ENCODE measurements at regions not wholly inside any gene's neighbourhood (a gene's known extent, or its start where the extent isn't known, plus 50 kb on each side); places are given as distances from the start of the nearest gene placed in this dataset.

DNA sequence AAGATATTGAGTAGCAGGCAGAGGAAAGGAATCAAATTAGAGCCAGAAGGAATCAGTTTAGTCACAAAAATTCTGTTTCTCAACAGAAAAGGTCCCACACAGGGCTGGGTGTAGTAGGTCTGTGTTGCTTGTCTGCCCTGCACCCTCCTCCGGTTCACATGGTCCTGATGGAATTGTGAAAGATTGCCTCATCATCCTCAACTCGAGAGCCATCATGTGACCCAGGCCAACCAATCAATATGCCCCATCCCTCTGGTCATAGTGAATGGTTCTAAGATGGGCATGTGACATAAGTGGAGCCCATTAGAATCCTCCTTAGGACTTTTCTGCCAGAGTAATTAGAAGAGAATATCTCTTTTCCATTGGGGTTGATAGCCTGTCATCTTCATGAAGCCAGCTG is 56.7 kb upstream of the RAD23B start:
- TF ChIP-seq, protein P1, sequence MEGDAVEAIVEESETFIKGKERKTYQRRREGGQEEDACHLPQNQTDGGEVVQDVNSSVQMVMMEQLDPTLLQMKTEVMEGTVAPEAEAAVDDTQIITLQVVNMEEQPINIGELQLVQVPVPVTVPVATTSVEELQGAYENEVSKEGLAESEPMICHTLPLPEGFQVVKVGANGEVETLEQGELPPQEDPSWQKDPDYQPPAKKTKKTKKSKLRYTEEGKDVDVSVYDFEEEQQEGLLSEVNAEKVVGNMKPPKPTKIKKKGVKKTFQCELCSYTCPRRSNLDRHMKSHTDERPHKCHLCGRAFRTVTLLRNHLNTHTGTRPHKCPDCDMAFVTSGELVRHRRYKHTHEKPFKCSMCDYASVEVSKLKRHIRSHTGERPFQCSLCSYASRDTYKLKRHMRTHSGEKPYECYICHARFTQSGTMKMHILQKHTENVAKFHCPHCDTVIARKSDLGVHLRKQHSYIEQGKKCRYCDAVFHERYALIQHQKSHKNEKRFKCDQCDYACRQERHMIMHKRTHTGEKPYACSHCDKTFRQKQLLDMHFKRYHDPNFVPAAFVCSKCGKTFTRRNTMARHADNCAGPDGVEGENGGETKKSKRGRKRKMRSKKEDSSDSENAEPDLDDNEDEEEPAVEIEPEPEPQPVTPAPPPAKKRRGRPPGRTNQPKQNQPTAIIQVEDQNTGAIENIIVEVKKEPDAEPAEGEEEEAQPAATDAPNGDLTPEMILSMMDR (IDR thresholded peaks at IDR 0.05) = no peak
- no peak for TF ChIP-seq POLR2A (IDR thresholded peaks at IDR 0.05)
- no peaks in the 10 kb centered on the region for H3K36me3 ChIP-seq
- no peak for DNase-seq
- H3K27me3 ChIP-seq = no peaks in the 10 kb centered on the region
- H3K9me3 ChIP-seq = no peaks in the 10 kb centered on the region
- no peak overlapping the region for H3K4me3 ChIP-seq
- H3K27ac ChIP-seq = no peak overlapping the region
- peaks cover 0 to 19% (median 0%) of the 10 kb centered on the region in 4 donors for H3K4me1 ChIP-seq

DNA sequence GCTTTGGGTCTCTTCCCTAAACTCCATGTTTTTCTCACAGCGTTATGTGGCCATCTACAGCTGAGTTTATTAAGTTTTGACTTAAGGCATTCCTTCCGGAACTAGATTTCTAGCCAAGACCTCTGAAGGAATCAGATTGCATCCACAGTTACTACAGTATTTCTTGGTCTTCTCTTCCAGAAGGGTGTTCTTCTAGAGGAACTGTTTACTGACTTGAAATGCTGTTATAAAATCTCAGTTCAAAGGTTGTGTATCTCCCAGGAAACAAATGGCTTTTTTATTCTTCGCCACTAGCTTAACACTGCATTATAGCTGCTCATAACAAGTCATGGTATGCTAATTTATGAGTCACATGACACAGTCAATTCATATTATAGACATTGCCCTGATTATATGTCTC is 55.3 kb upstream of the RAD23B start:
- H3K4me1 ChIP-seq = peaks cover 0 to 19% (median 0%) of the 10 kb centered on the region in 4 donors
- H3K9me3 ChIP-seq = no peaks in the 10 kb centered on the region
- no peak overlapping the region for H3K4me3 ChIP-seq
- no peaks in the 10 kb centered on the region for H3K36me3 ChIP-seq
- H3K27ac ChIP-seq = peak overlapping the region in 3 of 4 donors; percentile 6 to 85 (median 70)
- H3K27me3 ChIP-seq = no peaks in the 10 kb centered on the region
- TF ChIP-seq POLR2A (IDR thresholded peaks at IDR 0.05) = no peak
- TF ChIP-seq, protein P1 (IDR thresholded peaks at IDR 0.05) = peak in 2 of 6 experiments; percentile 4
- DNase-seq = no peak

DNA sequence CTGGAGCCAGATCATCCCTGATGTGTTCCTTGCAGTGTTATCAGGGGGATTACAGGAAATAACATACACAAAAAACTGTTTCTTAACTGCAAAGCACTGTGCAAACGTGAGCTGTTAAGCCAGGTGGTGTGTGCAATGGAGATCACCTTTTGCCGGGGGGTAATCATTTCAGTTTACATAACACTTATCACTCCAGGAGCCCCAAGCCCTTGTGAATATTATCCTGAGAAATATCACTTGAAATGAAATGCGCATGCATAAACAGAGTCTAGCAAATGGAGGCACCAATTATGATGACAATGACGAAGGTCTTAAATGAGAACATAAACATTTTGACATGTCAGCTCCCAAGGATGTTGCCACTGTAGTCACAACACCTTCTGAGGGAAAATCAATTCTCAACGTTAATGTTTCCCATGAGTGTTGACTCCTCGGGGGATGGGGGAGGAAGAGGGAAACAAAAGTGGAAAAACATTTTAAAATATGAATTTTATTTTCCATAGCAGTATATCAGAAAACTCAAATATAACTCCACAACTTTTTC is 54.5 kb upstream of the RAD23B start:
- TF ChIP-seq, protein P1 (IDR thresholded peaks at IDR 0.05) = no peak
- TF ChIP-seq POLR2A (IDR thresholded peaks at IDR 0.05) = no peak
- Histone ChIP-seq H3K4me3 (no peak overlapping the region), H3K27ac (peak overlapping the region in 2 of 4 donors; percentile 57 to 85), H3K4me1 (peaks cover 0 to 19% (median 0%) of the 10 kb centered on the region in 4 donors), H3K36me3 (no peaks in the 10 kb centered on the region), H3K27me3 (no peaks in the 10 kb centered on the region), H3K9me3 (no peaks in the 10 kb centered on the region)
- DNase-seq = no peak

DNA sequence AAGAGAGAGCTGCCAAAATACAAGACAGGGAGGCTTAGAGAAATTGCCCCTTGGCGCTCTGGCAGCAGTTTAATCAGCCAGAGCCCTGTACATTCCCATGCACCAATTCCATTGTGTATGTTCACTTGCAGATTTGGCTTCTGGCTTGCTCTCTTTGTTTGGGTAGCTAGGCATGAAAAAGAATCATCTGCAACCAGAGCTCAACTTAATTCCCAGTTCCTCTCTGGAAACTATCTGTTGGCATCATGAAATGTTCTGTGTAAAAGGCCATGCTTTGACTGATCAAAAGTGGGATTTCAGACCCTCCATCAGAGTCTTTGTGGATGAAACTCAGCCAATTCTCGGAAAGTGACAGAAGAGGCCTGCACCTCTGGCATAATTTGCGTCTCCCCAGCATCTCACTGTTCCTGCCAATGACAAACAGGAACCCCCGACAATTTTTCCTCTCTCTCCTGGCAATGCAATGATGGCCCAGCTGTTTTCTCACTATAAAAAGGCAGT is 53.8 kb upstream of the RAD23B start:
- DNase-seq = no peak
- Histone ChIP-seq H3K27ac (no peak overlapping the region), H3K36me3 (no peaks in the 10 kb centered on the region), H3K4me3 (no peak overlapping the region), H3K4me1 (peaks cover 0 to 19% (median 0%) of the 10 kb centered on the region in 4 donors), H3K27me3 (no peaks in the 10 kb centered on the region), H3K9me3 (no peaks in the 10 kb centered on the region)
- TF ChIP-seq, protein P1 (IDR thresholded peaks at IDR 0.05) = no peak
- no peak for TF ChIP-seq POLR2A (IDR thresholded peaks at IDR 0.05)

Small RNAs in the stretch of these regions (small RNA-seq; reads per million reads assigned to genes)
- 0 reads per million in 2 donors for gene AL807761.1
